CD4-positive, alpha-beta T cell treated with Interleukin-21 for 1 hour (primary cell): ENCODE measurements at regions not wholly inside any gene's neighbourhood (a gene's known extent, or its start where the extent isn't known, plus 50 kb on each side); places are given as distances from the start of the nearest gene placed in this dataset.

Experiments used
- DNase-seq: peaks from one replicate; pipeline ENCODE4 v3.0.0-alpha.2; 2020

DNA sequence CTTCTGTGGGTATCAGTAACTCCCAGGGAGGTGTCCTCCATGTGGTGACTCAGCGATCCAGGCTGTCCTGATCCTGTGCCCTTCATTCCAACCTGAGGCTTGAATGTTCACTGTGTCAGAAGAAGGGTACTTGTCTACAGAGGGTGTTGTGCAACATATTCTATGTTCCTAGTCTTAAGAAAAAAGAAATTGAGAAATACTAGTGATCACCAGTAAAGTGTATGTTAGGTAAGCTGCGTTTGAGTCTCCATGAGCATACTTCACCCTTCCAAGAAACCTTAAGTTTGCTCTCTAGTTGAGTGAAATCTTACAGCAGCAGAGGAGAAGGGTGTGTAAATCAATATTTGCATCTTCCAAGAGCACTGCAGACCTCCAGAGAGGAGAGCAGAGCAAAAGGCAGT lies 122.2 kb upstream of the SLC24A5 start:
- no peak for DNase-seq

DNA sequence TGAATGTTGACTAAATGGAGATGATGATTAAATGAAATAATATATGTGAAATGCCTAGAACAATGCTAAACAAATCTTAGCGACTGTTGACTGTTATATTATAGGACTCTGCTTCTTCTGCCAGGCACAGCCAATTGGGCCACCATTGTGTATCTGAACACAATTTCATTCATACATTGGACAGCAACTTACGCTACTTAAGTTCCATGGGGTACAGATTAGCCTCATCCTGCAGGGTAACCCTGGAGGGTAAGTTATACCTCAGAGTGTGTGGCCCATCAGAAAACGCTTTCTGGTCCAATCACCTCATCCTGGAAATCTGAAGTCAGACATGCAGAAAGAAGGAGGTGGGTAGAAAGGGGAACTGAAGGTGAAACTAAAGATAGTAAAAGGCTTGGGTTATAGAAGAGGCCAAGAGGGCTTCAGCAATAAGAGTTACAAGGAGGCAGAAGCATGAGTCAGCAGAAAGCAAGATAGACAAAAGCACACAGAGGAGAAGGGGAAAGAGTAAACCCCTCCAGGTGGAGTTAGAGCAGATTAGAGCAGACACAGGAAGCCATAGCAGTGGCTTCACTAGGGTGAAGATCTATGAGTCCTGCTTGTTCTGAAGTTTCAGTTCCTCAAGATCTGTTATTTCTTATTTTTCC lies 119.3 kb upstream of the SLC24A5 start:
- no peak for DNase-seq

GRCh38 chr15:48002767-48003166 lies 118.0 kb upstream of the SLC24A5 start:
- no peak for DNase-seq

DNA sequence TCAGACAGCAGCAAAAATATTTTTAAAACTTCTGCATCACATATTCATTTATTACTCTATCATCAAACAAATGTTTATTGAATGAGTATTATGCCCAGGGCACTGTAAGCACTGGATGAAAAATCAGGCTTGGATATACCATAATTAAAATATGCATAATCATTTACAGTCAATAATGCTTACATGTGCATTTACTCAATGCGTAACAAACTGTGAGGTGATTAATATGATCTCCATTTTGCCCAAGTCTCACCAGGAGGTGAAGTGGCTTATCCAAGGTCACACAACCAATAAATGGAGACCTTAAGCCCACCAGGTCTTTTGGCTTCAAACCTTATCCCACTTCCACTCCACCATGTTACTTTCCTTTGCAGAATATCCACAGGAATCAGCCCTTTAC lies 117.3 kb upstream of the SLC24A5 start:
- DNase-seq: no peak

DNA sequence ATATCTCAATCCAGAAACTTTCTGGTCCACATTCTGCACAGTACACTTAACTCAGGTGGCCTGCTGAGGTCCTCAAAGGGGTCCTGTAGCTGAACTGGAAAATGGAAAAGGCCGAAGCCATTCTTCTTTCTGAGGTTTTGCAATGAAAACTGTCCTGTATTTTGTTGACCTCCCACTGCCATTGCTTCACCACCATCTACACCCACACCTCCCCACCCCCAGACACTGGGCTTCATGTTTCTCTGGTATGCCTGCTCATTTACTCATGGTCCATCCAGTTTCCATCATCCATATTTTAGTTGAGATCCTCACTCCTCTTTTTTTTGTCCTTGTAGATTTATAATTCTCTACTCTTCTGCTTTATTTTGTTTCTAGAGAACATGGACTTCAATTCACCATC lies 115.7 kb upstream of the SLC24A5 start:
- no peak for DNase-seq

GRCh38 chr15:48006031-48006511 lies 114.7 kb upstream of the SLC24A5 start:
- no peak for DNase-seq

DNA sequence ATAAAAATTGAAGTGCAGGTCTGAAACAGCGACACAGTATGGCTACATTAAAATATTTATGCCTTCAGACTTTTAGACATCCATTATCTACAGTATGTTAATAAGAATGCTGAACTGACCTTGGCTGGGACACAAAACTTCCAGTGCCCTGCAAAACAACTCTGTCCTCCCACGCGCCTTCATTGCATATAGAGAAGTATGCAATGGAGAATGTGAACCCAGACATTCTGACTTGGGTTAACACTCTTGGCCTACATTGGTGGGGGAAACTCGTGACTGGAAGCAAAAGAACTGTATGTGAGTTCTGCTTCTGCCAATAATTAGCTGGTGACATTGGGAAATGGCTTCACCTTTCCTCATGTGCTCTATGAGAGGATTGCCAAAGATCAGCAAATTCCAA lies 110.5 kb upstream of the SLC24A5 start:
- no peak for DNase-seq

GRCh38 chr15:48012191-48012590 lies 108.6 kb upstream of the SLC24A5 start:
- no peak for DNase-seq

- DNase-seq: no peak
These were observed 103.9 kb upstream of the SLC24A5 start for GRCh38 chr15:48016865-48017264.

- DNase-seq: no peak
These were observed 103.0 kb upstream of the SLC24A5 start for GRCh38 chr15:48017747-48018146.

DNA sequence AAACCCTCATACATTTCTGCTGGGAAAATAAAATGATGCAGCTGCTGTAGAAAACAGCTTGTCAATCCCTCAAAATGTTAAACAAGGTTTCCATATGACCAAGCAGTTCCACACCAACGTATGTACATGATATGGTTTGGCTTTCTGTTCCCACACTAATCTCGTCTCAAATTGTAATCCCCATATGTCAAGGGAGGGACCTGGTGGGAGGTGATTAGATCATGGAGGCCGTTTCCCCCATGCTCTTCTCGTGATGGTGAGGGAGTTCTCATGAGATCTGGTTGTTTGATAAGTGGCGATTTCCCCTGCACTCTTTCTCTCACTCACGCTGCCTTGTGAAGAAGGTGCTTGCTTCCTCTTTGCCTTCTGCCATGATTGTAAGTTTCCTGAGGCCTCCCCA lies 100.6 kb upstream of the SLC24A5 start:
- DNase-seq: no peak

GRCh38 chr15:48021336-48022086 lies 99.3 kb upstream of the SLC24A5 start:
- no peak for DNase-seq

DNA sequence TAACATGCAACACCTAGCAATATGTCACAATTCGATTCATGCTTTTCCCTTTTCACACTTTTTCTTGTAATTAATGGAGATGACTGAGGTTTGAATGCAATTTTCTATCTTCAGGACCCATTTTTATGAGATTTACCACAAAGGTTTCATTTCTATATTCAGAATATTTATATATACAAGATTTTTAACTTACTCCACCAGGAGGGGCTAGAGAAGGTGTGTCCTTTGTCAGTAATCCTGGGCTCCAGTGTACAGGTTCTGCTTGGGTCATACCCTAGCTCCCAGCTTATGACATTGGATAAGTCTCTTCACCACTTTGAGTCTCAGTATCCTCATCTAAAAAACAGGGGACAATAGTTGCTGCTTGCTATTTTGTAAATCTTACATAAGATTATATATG lies 95.7 kb upstream of the SLC24A5 start:
- no peak for DNase-seq

DNA sequence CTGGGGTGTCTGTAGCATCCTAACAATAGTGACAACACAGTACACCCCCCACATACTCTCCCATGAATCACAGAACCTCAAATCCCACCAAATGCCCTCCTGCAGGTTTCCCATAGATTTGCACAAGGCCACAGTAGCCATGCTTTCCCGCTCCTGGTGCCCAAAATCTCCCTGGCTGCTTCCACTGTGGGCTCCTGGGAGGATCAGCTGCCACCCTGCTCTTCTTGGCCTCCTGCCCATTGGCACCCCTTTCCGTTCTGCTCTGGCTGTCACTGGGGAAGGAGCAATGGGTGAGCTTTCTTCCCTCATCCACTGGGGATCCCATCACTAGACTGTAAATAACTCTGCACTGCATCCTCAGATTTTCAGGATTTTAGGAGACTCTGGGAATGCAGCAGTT lies 92.1 kb upstream of the SLC24A5 start:
- DNase-seq: no peak

DNA sequence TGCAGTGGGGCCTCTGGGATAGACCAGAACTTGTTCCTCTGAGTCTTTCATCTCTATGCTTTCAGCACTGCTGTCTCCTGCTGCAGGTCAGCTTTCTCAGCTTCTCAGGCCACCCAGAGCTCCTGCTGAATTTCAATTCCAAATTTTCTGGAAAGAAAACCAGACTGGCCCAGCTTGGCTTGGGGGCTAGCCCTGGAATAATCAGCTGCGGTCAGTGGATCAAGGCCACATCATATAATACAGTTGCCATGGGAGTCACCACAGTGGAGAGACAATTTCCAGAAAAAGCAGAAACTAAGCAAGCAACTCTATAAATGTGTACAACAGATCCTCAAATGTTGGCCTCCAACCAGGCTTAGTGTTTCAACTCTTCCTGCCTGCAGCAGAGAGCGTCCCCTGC lies 91.1 kb upstream of the SLC24A5 start:
- DNase-seq: no peak

- DNase-seq: no peak
These were observed 89.3 kb upstream of the SLC24A5 start for GRCh38 chr15:48031466-48031865.

DNA sequence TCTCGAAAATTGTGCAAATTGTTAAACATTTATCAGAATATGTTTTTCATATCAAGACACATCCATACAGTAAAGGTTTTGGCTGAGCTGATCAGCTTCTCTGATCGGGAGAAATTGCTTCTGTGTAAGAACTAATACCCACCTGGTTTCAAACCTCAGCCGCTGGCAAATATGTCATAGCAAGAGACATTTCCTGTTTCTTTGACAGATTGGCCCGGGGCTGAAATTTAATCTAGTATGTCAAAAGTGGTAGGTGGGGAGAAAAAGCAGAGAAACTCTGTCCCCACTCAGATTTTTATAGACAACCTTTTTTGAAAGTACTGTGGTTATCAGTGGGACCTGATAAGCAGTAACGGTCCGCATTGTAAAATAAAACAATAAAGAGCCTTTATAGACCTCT lies 88.8 kb upstream of the SLC24A5 start:
- DNase-seq: no peak

DNA sequence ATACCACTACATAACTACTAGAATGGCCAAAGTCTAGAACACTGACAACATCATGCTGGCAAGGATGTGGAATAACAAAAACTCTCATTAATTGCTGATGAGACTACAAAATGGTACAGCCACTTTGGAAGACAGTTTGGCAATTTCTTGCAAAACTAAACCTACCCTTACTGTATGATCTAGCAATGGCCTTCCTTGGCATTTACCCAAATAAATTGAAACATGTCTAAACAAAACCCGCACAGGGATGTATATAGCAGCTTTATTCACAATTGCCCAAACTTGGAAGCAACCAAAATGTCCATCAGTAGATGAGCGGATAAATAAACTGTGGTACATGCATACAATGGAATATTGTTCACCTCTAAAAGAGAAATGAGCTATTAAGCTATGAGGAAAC lies 87.9 kb upstream of the SLC24A5 start:
- no peak for DNase-seq

DNA sequence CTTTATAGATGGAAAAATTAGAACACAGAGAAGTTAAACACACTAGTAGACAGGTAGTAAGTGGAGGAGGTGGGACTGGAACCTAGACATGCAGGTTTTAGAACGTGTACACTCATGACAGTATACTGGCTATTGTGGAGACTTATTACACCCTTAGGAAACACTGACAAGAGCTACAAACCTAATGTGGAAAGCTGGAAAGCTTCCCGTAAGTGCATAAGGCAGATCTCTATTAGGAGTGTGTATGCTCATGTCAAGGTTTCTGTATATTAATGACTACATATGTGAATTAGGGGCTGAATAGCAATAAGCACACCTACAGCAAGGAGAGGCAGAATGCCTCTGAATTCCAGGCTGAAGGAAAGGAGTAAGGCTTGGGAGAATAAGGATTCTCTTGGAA lies 82.6 kb upstream of the SLC24A5 start:
- no peak for DNase-seq

GRCh38 chr15:48040166-48040817 lies 80.5 kb upstream of the SLC24A5 start:
- no peak for DNase-seq

- no peak for DNase-seq
These were observed 79.3 kb upstream of the SLC24A5 start for GRCh38 chr15:48041454-48041853.

- DNase-seq: no peak
These were observed 73.9 kb upstream of the SLC24A5 start for GRCh38 chr15:48046813-48047438.

GRCh38 chr15:48049736-48050135 lies 71.1 kb upstream of the SLC24A5 start:
- DNase-seq: no peak

DNA sequence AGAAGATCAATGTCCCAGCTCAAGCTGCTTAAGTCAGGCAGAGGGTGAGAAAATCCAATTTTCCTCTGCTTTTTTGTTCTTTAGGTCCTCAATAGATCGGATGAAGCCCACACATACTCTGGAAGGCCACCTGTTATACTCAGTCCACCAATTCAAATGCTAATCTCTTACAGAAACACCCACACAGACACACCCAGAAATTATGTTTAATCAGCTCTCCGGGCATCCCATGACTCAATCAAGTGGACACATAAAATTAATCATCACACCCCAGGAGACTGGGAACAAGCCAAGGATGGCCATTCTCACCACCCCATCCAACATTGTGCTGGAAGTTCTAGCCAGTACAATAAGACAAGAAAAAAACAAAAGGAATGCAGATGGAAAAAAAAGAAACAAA lies 67.8 kb upstream of the SLC24A5 start:
- no peak for DNase-seq
